ENCODE measurements at regions not wholly inside any gene's neighbourhood (a gene's known extent, or its start where the extent isn't known, plus 50 kb on each side); places are given as distances from the start of the nearest gene placed in this dataset.

DNA sequence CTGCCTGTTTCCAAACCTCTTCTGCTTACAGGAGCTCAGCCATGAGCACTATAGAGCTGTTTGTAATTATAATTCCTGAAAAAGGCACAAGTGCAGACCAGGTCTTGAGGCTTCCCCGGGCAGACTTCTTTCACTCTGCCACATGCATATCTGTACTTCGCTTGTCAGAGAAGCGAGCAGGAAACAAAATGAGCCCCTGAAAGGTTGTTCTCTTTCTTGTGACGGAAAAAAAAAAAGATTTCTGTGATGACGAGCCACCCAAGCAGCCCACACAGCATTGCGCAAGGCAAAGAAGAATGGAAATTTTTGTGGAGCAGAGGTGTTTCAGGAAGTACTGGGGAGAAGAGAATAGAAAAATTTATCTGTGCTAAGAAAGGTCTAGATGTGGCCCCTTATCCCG lies 54.0 kb upstream of the LINC00305 start:
- no peak for TF ChIP-seq CTCF (IDR thresholded peaks at IDR 0.05)
- TF ChIP-seq POLR2AphosphoS5 (IDR thresholded peaks at IDR 0.05), result no peak
- TF ChIP-seq POLR2A (IDR thresholded peaks at IDR 0.05), result no peak
